ENCODE measurements at regions not wholly inside any gene's neighbourhood (a gene's known extent, or its start where the extent isn't known, plus 50 kb on each side); places are given as distances from the start of the nearest gene placed in this dataset.

- TF ChIP-seq POLR2A (IDR thresholded peaks at IDR 0.05; ENCODE audit: control extremely low read depth in 1 of 2, low read depth in 2 of 2, low read length in 2 of 2) (no peak), KDM1A (IDR thresholded peaks at IDR 0.05; ENCODE audit: borderline replicate concordance, low read length) (no peak), EZH2 (IDR thresholded peaks at IDR 0.05; ENCODE audit: low read depth, low read length, severe bottlenecking) (no peak), SUZ12 (IDR thresholded peaks at IDR 0.05; ENCODE audit: low read length) (no peak; the same call in 1 of the 2 replicates), SP4 (IDR thresholded peaks at IDR 0.05; ENCODE audit: low read length) (no peak), KDM5A (IDR thresholded peaks at IDR 0.05; ENCODE audit: low read length) (no peak), TEAD4 (IDR thresholded peaks at IDR 0.05; ENCODE audit: low read depth, low read length) (peak; percentile 29; the same call in 1 of the 2 replicates), CHD2 (IDR thresholded peaks at IDR 0.05; ENCODE audit: low read length) (no peak), ATF3 (IDR thresholded peaks at IDR 0.05; ENCODE audit: insufficient read depth, low read depth, low read length) (no peak), SP1 (IDR thresholded peaks at IDR 0.05; ENCODE audit: low read depth, low read length) (no peak), E2F6 (IDR thresholded peaks at IDR 0.05) (peak; percentile 86), NANOG (IDR thresholded peaks at IDR 0.05; ENCODE audit: insufficient read depth, low read depth, low read length, poor library complexity, severe bottlenecking) (no peak), BCL11A (IDR thresholded peaks at IDR 0.05; ENCODE audit: low read depth in 2 of 2, low read length in 2 of 2) (no peak), MAFK (IDR thresholded peaks at IDR 0.05; ENCODE audit: low read depth, low read length) (no peak)
These were observed 172.2 kb downstream of the OLFM4 start (continued) for GRCh38 chr13:53200498-53201453.
